Stimulated activated CD8-positive, alpha-beta memory T cell treated with anti-CD3 and anti-CD28 coated beads, Interleukin-15, amount 100 ng/mL, for 4 hours (primary cell): ENCODE measurements at regions not wholly inside any gene's neighbourhood (a gene's known extent, or its start where the extent isn't known, plus 50 kb on each side); places are given as distances from the start of the nearest gene placed in this dataset.
"Not testable (repeated sequence)": the region's sequence is repeated elsewhere in the genome, so short reads cannot be mapped to it uniquely, and the experiment has no call there.

Experiments
- DNase-seq, 2 donors: peaks; one replicate each; pipeline ENCODE4 v3.0.0-alpha.2; 2020; ENCODE audit warnings: low read depth in 2 of 2

- no peak for DNase-seq
Observed at GRCh38 chrX:63581906-63582305, 203.1 kb downstream of the ARHGEF9 start.

GRCh38 chrX:63581398-63581797, 203.6 kb downstream of the ARHGEF9 start:
- DNase-seq = no peak

DNA sequence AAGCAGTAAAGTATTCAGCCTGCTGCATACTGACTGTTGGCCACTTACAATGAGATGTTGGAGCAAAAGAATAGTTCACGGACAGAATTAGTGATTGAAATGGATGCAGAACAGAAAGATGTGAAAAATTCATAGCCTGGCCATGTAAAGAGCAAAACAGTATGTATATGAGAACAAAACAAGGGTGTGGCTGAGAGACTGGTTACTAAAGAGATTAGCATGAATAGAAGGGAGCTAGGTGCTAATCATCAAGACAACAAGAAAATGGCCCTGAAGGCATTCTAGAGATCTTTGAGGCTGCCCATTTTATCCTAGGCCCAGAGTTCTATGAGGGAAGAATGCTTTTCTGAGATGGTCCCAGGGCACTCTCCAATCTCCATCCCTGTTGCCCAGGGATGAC, 208.5 kb downstream of the ARHGEF9 start:
- no peak for DNase-seq

- not testable (repeated sequence) for DNase-seq
Observed at GRCh38 chrX:63575700-63576099, 209.3 kb downstream of the ARHGEF9 start.

DNA sequence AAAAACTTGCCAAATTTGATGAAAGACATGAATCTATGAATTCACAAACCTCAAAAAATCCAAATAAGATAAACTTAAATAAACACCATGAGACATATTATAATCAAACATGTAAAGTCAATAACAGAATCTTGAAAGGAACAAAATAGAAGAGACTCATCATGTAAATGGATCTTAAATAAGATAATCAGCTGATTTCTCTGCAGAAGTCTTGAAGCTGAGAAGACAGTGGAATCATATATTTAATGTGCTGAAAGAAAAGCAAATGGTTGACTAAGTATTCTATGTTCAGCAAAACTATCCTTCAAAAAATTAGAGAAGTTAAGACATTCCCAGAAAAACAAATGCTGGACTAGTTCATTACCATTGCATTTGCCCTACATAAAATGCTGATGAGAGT, 215.7 kb upstream of the SPIN4 start:
- no peak for DNase-seq

GRCh38 chrX:63561425-63561824, 210.3 kb upstream of the SPIN4 start:
- DNase-seq = no peak

DNA sequence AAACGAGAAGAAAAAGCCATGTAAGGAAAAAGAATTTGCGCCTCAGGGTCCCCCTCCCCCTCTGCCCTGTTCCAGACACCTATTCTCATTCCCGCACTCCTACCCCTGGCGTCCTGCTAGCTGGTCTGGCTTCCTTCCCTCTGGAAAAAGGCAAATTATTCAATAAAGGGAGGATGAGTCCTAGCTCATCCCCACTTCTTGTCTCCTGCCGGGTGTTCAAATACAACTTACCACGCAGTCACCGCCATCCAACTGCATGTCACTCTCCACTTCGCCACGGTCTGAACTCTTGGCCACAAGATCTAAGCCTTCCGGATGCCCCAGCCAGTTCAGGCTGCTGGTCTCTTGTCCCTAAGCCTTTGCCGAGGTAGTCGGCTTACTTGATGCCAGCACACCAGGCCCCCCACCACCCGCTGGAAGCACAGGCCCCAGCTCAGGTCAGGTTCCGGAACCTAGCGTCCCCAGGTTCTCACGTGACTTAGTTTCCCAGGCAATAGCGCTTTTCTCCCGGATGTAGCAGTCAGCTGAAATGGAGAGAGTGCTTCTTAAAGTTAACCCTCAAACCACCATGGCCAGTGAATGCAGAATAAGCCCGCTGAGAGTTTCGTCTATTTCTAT, 209.6 kb upstream of the SPIN4 start:
- DNase-seq = peak; percentile 12 to 17

GRCh38 chrX:63551856-63552255, 200.7 kb upstream of the SPIN4 start:
- DNase-seq = no peak

DNA sequence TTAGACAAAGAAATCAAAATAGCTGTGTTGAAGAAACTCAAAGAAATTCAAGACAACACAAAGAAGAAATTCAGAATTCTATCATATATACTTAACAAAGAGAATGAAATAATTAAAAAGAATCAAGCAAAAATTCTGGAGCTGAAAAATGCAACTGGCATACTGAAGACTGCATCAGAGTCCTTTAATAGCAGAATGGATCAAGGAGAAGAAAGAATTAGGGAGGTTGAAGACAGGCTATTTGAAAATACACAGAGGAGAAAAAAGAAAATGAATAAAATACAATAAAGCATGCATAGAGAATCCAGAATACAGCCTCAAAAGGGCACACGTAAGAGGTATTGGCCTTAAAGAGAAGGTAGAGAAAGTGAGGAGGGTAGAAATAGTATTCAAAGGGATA, 179.5 kb upstream of the SPIN4 start:
- DNase-seq = no peak

- no peak for DNase-seq
Observed at GRCh38 chrX:63529961-63530360, 178.8 kb upstream of the SPIN4 start.

DNA sequence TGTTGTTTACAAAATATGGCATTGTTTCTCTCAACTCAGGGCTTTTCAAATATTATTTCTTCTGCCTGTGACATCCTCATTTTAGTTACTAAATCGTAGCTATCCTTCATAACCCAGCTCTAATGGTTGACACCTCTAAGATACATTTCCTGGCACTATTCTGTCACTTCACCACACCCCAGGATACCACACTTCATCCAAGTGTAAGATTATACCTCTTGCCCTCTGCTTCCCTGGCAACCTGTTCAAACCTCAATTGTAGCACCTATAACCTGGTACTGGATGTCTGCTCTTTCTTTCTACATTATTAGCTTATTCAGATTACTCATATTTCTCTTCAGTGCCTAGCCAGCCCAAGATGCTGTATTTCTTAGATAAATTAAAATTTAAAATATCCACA, 175.7 kb upstream of the SPIN4 start:
- no peak for DNase-seq

- DNase-seq = no peak
Observed at GRCh38 chrX:63525491-63525890, 174.4 kb upstream of the SPIN4 start.

- DNase-seq = not testable (repeated sequence)
Observed at GRCh38 chrX:63519368-63519767, 168.2 kb upstream of the SPIN4 start.

DNA sequence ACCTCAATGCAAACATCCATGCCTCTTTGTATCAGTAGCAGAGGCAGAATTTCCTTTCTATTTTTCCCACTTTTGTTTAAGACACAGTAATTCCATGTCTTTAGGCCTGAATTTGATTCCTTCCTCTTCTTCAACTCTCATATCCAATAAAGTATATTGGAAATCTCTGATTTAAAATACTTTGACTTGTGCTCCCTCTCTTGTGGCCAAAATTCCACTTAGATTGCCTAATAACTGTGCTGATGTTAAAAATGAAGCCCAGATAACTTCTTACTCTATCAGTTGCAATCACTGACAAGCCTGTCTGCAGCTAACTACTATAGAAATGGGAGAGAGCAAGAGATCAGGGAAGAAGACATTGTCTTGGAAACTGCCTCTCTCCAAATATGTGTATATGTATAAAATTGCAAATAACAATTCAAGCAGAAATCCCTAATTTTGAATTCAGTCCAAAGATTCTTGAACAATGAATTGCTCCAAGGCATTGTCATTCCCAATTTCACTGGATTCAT, 163.5 kb upstream of the SPIN4 start:
- DNase-seq = no peak

DNA sequence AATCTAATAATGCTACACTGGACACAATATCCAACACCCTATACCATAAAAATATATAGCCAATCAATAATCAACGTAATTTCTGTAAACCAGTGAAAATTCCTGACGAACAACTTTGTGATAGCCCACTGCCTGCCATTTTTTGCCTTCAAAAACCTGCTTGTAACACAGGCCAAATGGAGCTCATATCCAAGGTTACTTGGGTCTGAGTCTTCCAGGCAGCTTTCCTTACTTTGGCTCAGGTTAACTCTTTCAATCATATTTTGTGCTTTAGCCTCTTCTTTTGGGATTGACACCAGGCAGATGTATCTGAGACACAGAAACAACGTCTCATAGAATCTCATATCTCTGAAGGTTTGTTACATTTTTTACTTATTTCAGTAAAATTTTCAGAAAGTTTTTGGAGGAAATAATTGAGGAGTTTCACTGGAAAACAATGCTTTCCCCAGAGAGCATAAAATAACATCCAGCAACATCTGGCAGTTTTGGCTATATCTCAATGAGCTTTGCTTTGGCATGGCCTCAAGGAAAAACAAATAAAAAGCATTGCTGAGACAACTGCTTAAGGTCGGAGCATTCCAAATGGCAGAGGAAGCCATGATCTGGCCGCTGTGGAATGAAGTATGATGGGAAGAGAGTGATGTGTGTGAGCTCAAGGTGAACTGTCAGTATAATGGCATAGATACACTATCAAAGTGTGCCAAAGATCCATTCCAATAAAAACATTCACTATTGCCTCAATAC, 162.9 kb upstream of the SPIN4 start:
- no peak for DNase-seq

- DNase-seq = no peak
Observed at GRCh38 chrX:63511361-63511760, 160.2 kb upstream of the SPIN4 start.

DNA sequence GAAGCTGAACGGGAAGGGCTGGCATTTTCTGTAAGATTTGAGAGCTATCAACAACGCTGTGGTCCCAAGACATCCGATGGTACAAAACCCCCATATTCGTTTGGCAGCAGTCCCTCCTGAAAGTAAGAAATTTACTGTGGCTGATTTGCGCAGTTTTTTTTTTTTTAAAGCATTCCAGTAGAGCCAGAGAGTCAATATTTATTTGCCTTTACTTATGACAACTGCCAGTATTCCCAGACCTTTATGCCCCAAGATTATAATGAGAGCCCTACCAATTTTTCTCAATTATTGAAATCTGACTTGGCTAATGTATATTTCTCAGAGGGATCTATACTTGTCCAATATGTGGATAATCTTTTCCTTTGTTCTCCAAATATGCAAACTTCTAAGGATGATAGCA, 157.5 kb upstream of the SPIN4 start:
- no peak for DNase-seq

GRCh38 chrX:63506320-63506719, 155.2 kb upstream of the SPIN4 start:
- DNase-seq = no peak

- no peak for DNase-seq
Observed at GRCh38 chrX:63503541-63503940, 152.4 kb upstream of the SPIN4 start.

DNA sequence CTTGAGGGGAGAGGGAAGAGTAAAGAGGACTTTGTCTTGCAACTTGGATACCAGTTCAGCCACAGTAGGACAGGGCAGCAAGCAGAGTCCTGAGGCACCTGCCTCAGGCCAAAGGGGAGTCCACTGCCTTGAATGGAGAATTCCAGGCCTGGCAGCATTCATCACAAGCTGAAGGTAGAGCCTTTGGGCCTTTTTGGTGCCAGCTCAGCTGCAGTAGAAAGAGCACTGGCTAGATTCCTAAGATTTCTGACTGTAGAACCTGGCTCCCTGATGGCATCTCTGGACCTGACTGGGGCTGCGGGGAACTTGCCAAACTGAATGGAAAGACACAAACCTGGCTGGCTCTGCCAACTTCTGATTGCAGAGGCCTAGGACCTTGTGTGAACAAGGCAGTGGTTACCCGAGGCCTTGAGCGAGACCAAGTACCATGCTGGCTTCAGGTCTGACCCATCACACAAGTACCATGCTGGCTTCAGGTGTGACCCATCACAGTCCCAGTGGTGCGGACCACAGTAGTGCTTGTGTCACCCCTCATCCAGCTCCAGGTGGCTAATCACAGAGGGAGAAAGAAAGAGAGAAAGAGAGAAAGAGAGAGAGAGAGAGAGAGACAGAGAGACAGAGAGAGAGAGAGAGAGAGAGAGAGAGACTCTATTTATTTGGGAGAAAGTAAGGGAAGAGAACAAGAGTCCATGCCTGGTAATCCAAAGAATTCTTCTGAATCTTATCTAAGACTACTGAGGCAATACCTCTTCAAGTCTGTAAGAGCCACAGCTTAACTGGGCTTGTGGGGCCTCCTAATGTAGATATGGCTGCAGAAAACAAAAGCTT, 137.6 kb upstream of the SPIN4 start:
- DNase-seq = no peak

DNA sequence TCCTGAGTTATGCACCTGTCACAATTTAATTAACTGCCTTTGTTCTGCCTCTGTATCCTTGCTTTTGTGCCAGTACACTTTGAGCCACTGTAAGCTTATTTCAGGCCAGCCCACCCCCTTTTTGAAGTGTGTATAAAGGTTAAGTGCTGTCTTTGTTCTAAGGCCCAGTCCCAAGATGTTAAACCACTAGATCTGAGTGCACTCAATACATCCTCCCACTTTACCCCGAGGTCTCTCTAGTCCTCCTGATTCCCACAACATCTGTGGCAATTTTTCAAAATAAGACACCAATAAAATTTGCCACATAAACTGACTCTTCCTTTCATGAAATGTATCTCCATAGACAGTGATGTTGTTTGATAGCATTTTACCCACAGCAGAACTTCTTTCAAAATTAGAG, 124.1 kb upstream of the SPIN4 start:
- DNase-seq = no peak

- no peak for DNase-seq
Observed at GRCh38 chrX:63471004-63471403, 119.9 kb upstream of the SPIN4 start.

GRCh38 chrX:63470506-63470905, 119.4 kb upstream of the SPIN4 start:
- DNase-seq = no peak
